HL-60 (cell line): ENCODE measurements at regions not wholly inside any gene's neighbourhood (a gene's known extent, or its start where the extent isn't known, plus 50 kb on each side); places are given as distances from the start of the nearest gene placed in this dataset.

ENCODE experiments used
- DNase-seq, 2 experiments: peaks; one replicate each; pipeline ENCODE4 v3.0.0-alpha.2; 2010 to 2020; ENCODE audit warnings: low read depth in 1 of 2, low spot score in 1 of 2
- H3K27ac ChIP-seq: fragments of 250-450 bp; sonication (Bioruptor Pico); replicated peaks from 2 replicates; pipeline ENCODE4 v1.5.1; 2020; ENCODE audit warnings: mild to moderate bottlenecking, moderate library complexity
- H3K27me3 ChIP-seq: fragments of 250-450 bp; sonication (Bioruptor Pico); 2 replicates; pipeline ENCODE4 v1.5.1; 2021; ENCODE audit warnings: mild to moderate bottlenecking, moderate library complexity; ENCODE audit not compliant: insufficient read depth, poor library complexity, severe bottlenecking
- H3K4me3 ChIP-seq: replicated peaks from 2 replicates; pipeline ENCODE4 v1.5.1; 2011; ENCODE audit warnings: mild to moderate bottlenecking, control low read depth, low read length; ENCODE audit not compliant: insufficient read depth
- CTCF ChIP-seq: IDR thresholded peaks from one replicate; pipeline ENCODE4 v1.5.1; 2011; ENCODE audit warnings: low read length, control low read depth, inconsistent platforms; ENCODE audit not compliant: insufficient read depth
- GABPA ChIP-seq: IDR thresholded peaks from 2 replicates; pipeline ENCODE4 v1.6.1; 2012; ENCODE audit warnings: low read depth
- POLR2AphosphoS5 ChIP-seq: IDR thresholded peaks from 2 replicates; pipeline ENCODE4 v1.6.1; 2012; ENCODE audit warnings: low read depth
- REST ChIP-seq: IDR thresholded peaks from 2 replicates; pipeline ENCODE4 v1.6.1; 2012; ENCODE audit warnings: low read depth; ENCODE audit not compliant: insufficient replicate concordance
- SPI1 ChIP-seq: IDR thresholded peaks from 2 replicates; pipeline ENCODE4 v1.6.1; 2012; ENCODE audit warnings: low read depth, mild to moderate bottlenecking, borderline replicate concordance

GRCh38 chr16:73228649-73229048 lies 180.7 kb upstream of the ZFHX3 start:
- TF ChIP-seq POLR2AphosphoS5 (no peak), SPI1 (no peak), REST (no peak), CTCF (no peak), GABPA (no peak)
- no peaks in the 10 kb centered on the region for H3K27me3 ChIP-seq
- no peak for DNase-seq

GRCh38 chr16:73226675-73227074 lies 178.7 kb upstream of the ZFHX3 start:
- no peak overlapping the region for H3K4me3 ChIP-seq

More at GRCh38 chr16:73228649-73229048, 180.7 kb upstream of the ZFHX3 start:
- H3K27ac ChIP-seq, result no peak overlapping the region
- no peak overlapping the region for H3K4me3 ChIP-seq

GRCh38 chr16:73225983-73226382 lies 178.1 kb upstream of the ZFHX3 start:
- no peak overlapping the region for H3K27ac ChIP-seq
- no peak overlapping the region for H3K4me3 ChIP-seq
- no peak for DNase-seq
- no peak for TF ChIP-seq CTCF
- no peak for TF ChIP-seq SPI1
- TF ChIP-seq REST, result no peak
- no peak for TF ChIP-seq GABPA
- no peak for TF ChIP-seq POLR2AphosphoS5
- no peaks in the 10 kb centered on the region for H3K27me3 ChIP-seq

More at GRCh38 chr16:73226675-73227074, 178.7 kb upstream of the ZFHX3 start:
- Histone ChIP-seq H3K27ac (no peak overlapping the region), H3K27me3 (no peaks in the 10 kb centered on the region)
- TF ChIP-seq POLR2AphosphoS5 (no peak), GABPA (no peak), CTCF (no peak), SPI1 (no peak), REST (no peak)
- no peak for DNase-seq
